H1 (cell line): ENCODE measurements at regions not wholly inside any gene's neighbourhood (a gene's known extent, or its start where the extent isn't known, plus 50 kb on each side); places are given as distances from the start of the nearest gene placed in this dataset.

Experiments
- CTCF ChIA-PET: fragments of 300-600 bp; sonication (Branson Sonifier 250); formaldehyde crosslinking; loops from one replicate; lab custom pipeline; 2021; ENCODE audit not compliant: partially characterized antibody; lab: Charles Lee
- POLR2A ChIA-PET: fragments of 300-600 bp; sonication (Branson Sonifier 250); formaldehyde crosslinking; loops from one replicate; lab custom pipeline; 2021; ENCODE audit warnings: inconsistent platforms; ENCODE audit not compliant: partially characterized antibody; lab: Charles Lee
- DNase-seq, 2 experiments: peaks; one replicate each; pipeline versions ENCODE4 v3.0.0 to v3.0.0-alpha.2; 2010 to 2022; ENCODE audit warnings: low spot score in 2 of 2, low read depth in 1 of 2, mixed read lengths in 1 of 2
- FAIRE-seq: peaks from 2 replicates; lab custom pipeline; 2011; peaks lifted over from hg19 to GRCh38; lab: Jason Lieb, UNC
- H2AFZ ChIP-seq: 2 replicates; pipeline ENCODE4 v1.8.1; 2012; ENCODE audit warnings: low read length, inconsistent platforms
- H2AK5ac ChIP-seq: 2 replicates; pipeline ENCODE4 v1.6.1; 2013; ENCODE audit warnings: low read depth, low read length
- H2BK120ac ChIP-seq: replicated peaks from 2 replicates; pipeline ENCODE3; 2013; ENCODE audit warnings: low read depth, low read length, inconsistent platforms
- H2BK12ac ChIP-seq: 2 replicates; pipeline ENCODE4 v1.6.1; 2013; ENCODE audit warnings: low read depth, low read length
- H2BK15ac ChIP-seq: 2 replicates; pipeline ENCODE4 v1.6.1; 2013; ENCODE audit warnings: low read length
- H2BK20ac ChIP-seq: 2 replicates; pipeline ENCODE4 v1.6.1; 2013; ENCODE audit warnings: low read length
- H2BK5ac ChIP-seq: 2 replicates; pipeline ENCODE4 v1.6.1; 2013; ENCODE audit warnings: low read depth, low read length
- H3K14ac ChIP-seq: 2 replicates; pipeline ENCODE4 v1.6.1; 2013; ENCODE audit warnings: inconsistent platforms; ENCODE audit not compliant: insufficient read length
- H3K18ac ChIP-seq: 2 replicates; pipeline ENCODE4 v1.6.1; 2013; ENCODE audit warnings: low read length; ENCODE audit errors: extremely low read depth
- H3K23ac ChIP-seq: 2 replicates; pipeline ENCODE4 v1.6.1; 2013; ENCODE audit warnings: inconsistent platforms; ENCODE audit not compliant: insufficient read length
- H3K23me2 ChIP-seq: 2 replicates; pipeline ENCODE4 v1.6.1; 2013; ENCODE audit warnings: low read depth, low read length
- H3K27ac ChIP-seq: 2 replicates; pipeline ENCODE4 v1.6.1; 2011; ENCODE audit warnings: low read depth, low read length, inconsistent platforms
- H3K27me3 ChIP-seq, 4 experiments: replicated peaks in 1 of 4; 1 replicate in 1 of 4; 2 replicates in 3 of 4; pipeline versions ENCODE4 v1.6.1 to v1.8.1; 2011 to 2013; ENCODE audit warnings: low read length in 3 of 4, mild to moderate bottlenecking in 3 of 4, inconsistent platforms in 2 of 4, mixed read lengths in 2 of 4, moderate library complexity in 1 of 4; ENCODE audit not compliant: control insufficient read depth in 3 of 4, insufficient read depth in 3 of 4; ENCODE audit errors: extremely low read depth in 1 of 4
- H3K36me3 ChIP-seq, 4 experiments: 2 replicates each; pipeline versions ENCODE4 v1.6.1 to v1.8.1; 2011 to 2013; ENCODE audit warnings: mild to moderate bottlenecking in 4 of 4, low read length in 3 of 4, moderate library complexity in 2 of 4, control low read depth in 1 of 4, inconsistent platforms in 1 of 4; ENCODE audit not compliant: insufficient read depth in 4 of 4, control insufficient read depth in 2 of 4
- H3K4ac ChIP-seq: replicated peaks from 2 replicates; pipeline ENCODE3; 2013; ENCODE audit warnings: low read length, low read depth, mixed read lengths, inconsistent platforms; ENCODE audit not compliant: insufficient read length
- H3K4me1 ChIP-seq, 4 experiments: replicated peaks in 1 of 4; 1 replicate in 1 of 4; 2 replicates in 3 of 4; pipeline versions ENCODE4 v1.6.1 to v1.8.1; 2011 to 2013; ENCODE audit warnings: low read length in 3 of 4, inconsistent platforms in 2 of 4, mixed read lengths in 1 of 4; ENCODE audit not compliant: insufficient read depth in 4 of 4, control insufficient read depth in 3 of 4
- H3K4me2 ChIP-seq, 2 experiments: 2 replicates each; pipeline versions ENCODE4 v1.6.1 to v1.8.1; 2011 to 2013; ENCODE audit warnings: low read depth in 2 of 2, low read length in 2 of 2, control low read depth in 1 of 2, inconsistent platforms in 1 of 2, mild to moderate bottlenecking in 1 of 2; ENCODE audit not compliant: insufficient read depth in 1 of 2
- H3K4me3 ChIP-seq, 4 experiments: fragments of 200-600, 300-600 bp in 1 of 4; sonication (generic), shearing (Covaris generic), sonication (Bioruptor Twin) in 1 of 4; 2 replicates each; pipeline versions ENCODE4 v1.5.1 to v1.8.1; 2011 to 2016; ENCODE audit warnings: low read length in 4 of 4, low read depth in 3 of 4, control low read depth in 2 of 4, inconsistent platforms in 2 of 4, mild to moderate bottlenecking in 2 of 4, mixed read lengths in 1 of 4, moderate library complexity in 1 of 4; ENCODE audit not compliant: insufficient read depth in 2 of 4; ENCODE audit errors: extremely low read depth in 1 of 4
- H3K56ac ChIP-seq: replicated peaks from 2 replicates; pipeline ENCODE3; 2013; ENCODE audit warnings: low read depth, mild to moderate bottlenecking, mixed read lengths, low read length, inconsistent platforms; ENCODE audit not compliant: insufficient read length
- H3K79me1 ChIP-seq: 2 replicates; pipeline ENCODE4 v1.6.1; 2013; ENCODE audit warnings: low read depth, low read length, control low read depth
- H3K79me2 ChIP-seq, 2 experiments: 2 replicates each; pipeline versions ENCODE4 v1.6.1 to v1.8.1; 2012 to 2013; ENCODE audit warnings: low read length in 2 of 2, mild to moderate bottlenecking in 2 of 2, inconsistent platforms in 1 of 2; ENCODE audit not compliant: insufficient read depth in 2 of 2, control insufficient read depth in 1 of 2
- H3K9ac ChIP-seq, 4 experiments: replicated peaks in 1 of 4; 1 replicate in 1 of 4; 2 replicates in 3 of 4; pipeline versions ENCODE4 v1.6.1 to v1.8.1; 2011 to 2013; ENCODE audit warnings: low read depth in 3 of 4, low read length in 3 of 4, control low read depth in 2 of 4, mild to moderate bottlenecking in 2 of 4, moderate library complexity in 2 of 4, inconsistent platforms in 1 of 4; ENCODE audit errors: extremely low read depth in 1 of 4
- H3K9me3 ChIP-seq, 2 experiments: 2 replicates each; pipeline versions ENCODE4 v1.6.1 to v1.8.1; 2012 to 2013; ENCODE audit warnings: mild to moderate bottlenecking in 2 of 2, moderate library complexity in 2 of 2, control low read depth in 1 of 2, inconsistent platforms in 1 of 2, low read depth in 1 of 2, low read length in 1 of 2, mixed read lengths in 1 of 2; ENCODE audit not compliant: insufficient read depth in 2 of 2
- H4K20me1 ChIP-seq, 2 experiments: replicated peaks in 1 of 2; 2 replicates each; pipeline versions ENCODE3 to v1.8.1; 2011 to 2013; ENCODE audit warnings: inconsistent platforms in 2 of 2, low read length in 2 of 2, mild to moderate bottlenecking in 1 of 2; ENCODE audit not compliant: insufficient read depth in 2 of 2, control insufficient read depth in 1 of 2
- H4K5ac ChIP-seq: 2 replicates; pipeline ENCODE4 v1.6.1; 2013; ENCODE audit warnings: low read length, low read depth, mixed read lengths, inconsistent platforms; ENCODE audit not compliant: insufficient read length
- H4K8ac ChIP-seq: 2 replicates; pipeline ENCODE4 v1.8.0; 2013; ENCODE audit warnings: mild to moderate bottlenecking, moderate library complexity, low read length, inconsistent platforms; ENCODE audit not compliant: insufficient read depth; ENCODE audit errors: extremely low read depth
- H4K91ac ChIP-seq: replicated peaks from 2 replicates; pipeline ENCODE3; 2013; ENCODE audit warnings: low read length, mixed read lengths, inconsistent platforms; ENCODE audit not compliant: insufficient read length
- ATF2 ChIP-seq: IDR thresholded peaks from 2 replicates; pipeline ENCODE4 v1.6.1; 2012; ENCODE audit warnings: low read length, inconsistent platforms
- E2F6 ChIP-seq: IDR thresholded peaks from 2 replicates; pipeline ENCODE4 v1.6.1; 2012; ENCODE audit warnings: inconsistent platforms
- RFX5 ChIP-seq: IDR thresholded peaks from 2 replicates; pipeline ENCODE4 v1.6.1; 2011; ENCODE audit warnings: low read depth, low read length, improper control_type of control experiment, borderline replicate concordance
- RXRA ChIP-seq: IDR thresholded peaks from 2 replicates; pipeline ENCODE4 v1.6.1; 2011; ENCODE audit warnings: low read depth, mild to moderate bottlenecking, low read length, moderate library complexity; ENCODE audit not compliant: insufficient read depth
- TAF1 ChIP-seq: IDR thresholded peaks from 2 replicates; pipeline ENCODE4 v1.6.1; 2011; ENCODE audit warnings: mild to moderate bottlenecking, low read depth, low read length
- TCF12 ChIP-seq: IDR thresholded peaks from 2 replicates; pipeline ENCODE4 v1.6.1; 2011; ENCODE audit warnings: low read depth, mild to moderate bottlenecking, low read length
- WGBS, 2 experiments: shearing (Covaris generic) in 1 of 2; methylation state at CpG; one replicate each; pipeline versions ENCODE4 v1.1.6 to v1.1.7; 2013 to 2015; ENCODE audit warnings: low lambda C conversion rate in 2 of 2, mixed read lengths in 2 of 2, inconsistent platforms in 1 of 2, low coverage in 1 of 2, missing lambda C conversion rate in 1 of 2; ENCODE audit not compliant: insufficient replicate concordance in 2 of 2, insufficient coverage in 1 of 2, insufficient read length in 1 of 2; ENCODE audit errors: extremely low coverage in 1 of 2, missing lambda C conversion rate in 1 of 2; 5-methylcytosine and 5-hydroxymethylcytosine counted together

GRCh38 chr15:69524296-69524695 lies 71.7 kb downstream of the RPLP1 start:
- no peaks in the 10 kb centered on the region for H3K27me3 ChIP-seq
- FAIRE-seq = no peak
- 63% methylated on average over 6 of the region's 6 CpGs; no CpG with 5 or more reads in 1 of the 2 experiments for WGBS, 2 experiments

More at GRCh38 chr15:69524296-69524695, 71.7 kb downstream of the RPLP1 start:
- H3K23ac ChIP-seq = no peak overlapping the region
- H3K9ac ChIP-seq = no peak overlapping the region
- no peak overlapping the region for H3K56ac ChIP-seq
- ChIA-PET CTCF (interaction anchor here (0.6 to 1.7 kb wide), 16 partner anchors 8 to 1169 kb away, joined by 3 to 10 read pairs (median 3); no protein-coding TSS in a partner anchor), POLR2A (no interaction called here)
- no peak overlapping the region for H3K14ac ChIP-seq
- H2BK12ac ChIP-seq = no peak overlapping the region
- no peaks in the 10 kb centered on the region for H3K36me3 ChIP-seq
- peaks cover 0 to 3% of the 10 kb centered on the region in 2 experiments; a peak in 1 of 4 replicates for H3K9me3 ChIP-seq
- no peaks in the 10 kb centered on the region for H3K79me2 ChIP-seq
- no peak for DNase-seq
- no peak overlapping the region for H2BK15ac ChIP-seq
- H2BK5ac ChIP-seq = no peak overlapping the region
- no peak overlapping the region for H2BK20ac ChIP-seq
- TF ChIP-seq RFX5 (no peak), TAF1 (no peak), ATF2 (no peak), TCF12 (0 out of 2 replicates have a peak, but pooled peaks have one; percentile 53), RXRA (0 out of 2 replicates have a peak, but pooled peaks have one; percentile 42), E2F6 (no peak)
- H4K91ac ChIP-seq = no peak overlapping the region
- no peak overlapping the region for H2AK5ac ChIP-seq
- H3K4me2 ChIP-seq = no peak overlapping the region
- H3K4me3 ChIP-seq = no peak overlapping the region
- H3K79me1 ChIP-seq = no peaks in the 10 kb centered on the region
- no peak overlapping the region for H2AFZ ChIP-seq
- H3K23me2 ChIP-seq = no peaks in the 10 kb centered on the region
- H3K4ac ChIP-seq = no peak overlapping the region
- H4K8ac ChIP-seq = no peak overlapping the region
- H4K5ac ChIP-seq = no peak overlapping the region
- H3K27ac ChIP-seq = no peak overlapping the region
- no peak overlapping the region for H3K18ac ChIP-seq
- no peaks in the 10 kb centered on the region for H4K20me1 ChIP-seq
- peaks cover 0 to 10% (median 3%) of the 10 kb centered on the region in 4 experiments; a peak in 3 of 7 replicates for H3K4me1 ChIP-seq
- no peak overlapping the region for H2BK120ac ChIP-seq
